ENCODE measurements at regions not wholly inside any gene's neighbourhood (a gene's known extent, or its start where the extent isn't known, plus 50 kb on each side); places are given as distances from the start of the nearest gene placed in this dataset.
"Not testable (repeated sequence)": the region's sequence is repeated elsewhere in the genome, so short reads cannot be mapped to it uniquely, and the experiment has no call there.

DNA sequence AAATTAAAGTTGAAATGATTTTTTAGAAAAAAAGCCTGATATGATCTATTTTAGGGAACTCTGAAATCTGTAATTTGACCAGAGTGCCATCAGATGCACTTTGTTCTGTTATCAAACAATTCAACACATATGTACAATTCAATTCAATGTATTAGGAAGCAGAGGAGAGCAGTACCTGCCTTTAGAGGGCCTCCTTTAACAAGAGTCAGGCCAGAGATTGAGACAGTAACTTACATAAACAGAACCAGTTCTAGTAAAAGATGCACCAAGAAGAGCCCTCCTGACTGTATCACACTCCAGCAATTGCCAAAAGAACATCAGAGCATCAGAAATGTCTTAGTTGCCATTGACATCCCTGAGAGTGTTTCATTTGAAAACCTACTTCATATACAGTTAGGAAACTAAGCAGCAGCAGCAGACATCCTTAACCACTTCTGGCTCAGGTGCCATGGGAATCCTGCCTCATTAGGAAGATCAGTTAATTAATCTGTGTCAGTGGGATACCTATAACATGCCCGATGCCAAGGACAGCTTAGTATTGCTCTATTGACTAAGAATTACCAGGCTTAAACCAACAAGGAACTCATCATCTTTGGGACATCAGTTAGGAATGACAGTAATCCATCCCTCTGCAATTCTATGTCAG lies 1222.6 kb upstream of the LRRN3 start:
- TF ChIP-seq CTCF (conservative IDR thresholded peaks at IDR 0.05), result peak; percentile 45; the same call in 1 of the 2 replicates
- no peak overlapping the region for H3K27ac ChIP-seq

- no peak for TF ChIP-seq CTCF (conservative IDR thresholded peaks at IDR 0.05)
These were observed 1217.6 kb upstream of the LRRN3 start for GRCh38 chr7:109873296-109873695.

DNA sequence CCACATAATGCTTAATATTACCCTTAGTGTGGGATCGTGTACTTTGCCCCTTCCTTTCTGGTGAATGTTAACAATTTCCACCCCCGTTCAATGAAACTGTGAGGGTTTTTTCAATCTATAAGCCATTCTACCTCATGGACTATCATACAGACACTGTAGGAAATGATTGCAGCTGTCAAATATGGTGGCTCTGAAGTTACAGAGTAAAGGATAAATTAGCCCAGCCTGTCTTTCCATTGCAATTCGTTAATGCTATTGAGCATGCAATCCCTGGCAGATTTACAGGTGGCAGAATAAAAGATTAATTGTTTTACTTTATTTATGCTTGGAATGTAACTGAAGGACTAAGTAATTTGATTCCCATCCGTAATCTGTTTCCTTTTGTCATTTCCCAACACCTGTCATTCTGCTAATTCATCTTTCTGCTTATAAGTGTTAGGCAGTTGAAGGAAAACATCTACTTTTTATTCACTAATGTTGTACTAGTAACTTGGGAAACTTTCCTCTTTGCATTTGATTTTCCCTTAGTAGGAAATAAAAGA lies 1211.6 kb upstream of the LRRN3 start:
- no peak for TF ChIP-seq CTCF (conservative IDR thresholded peaks at IDR 0.05)

More at GRCh38 chr7:109873296-109873695, 1217.6 kb upstream of the LRRN3 start:
- H3K27ac ChIP-seq, result no peak overlapping the region

GRCh38 chr7:109890622-109891021 lies 1200.3 kb upstream of the LRRN3 start:
- no peak overlapping the region for H3K27ac ChIP-seq
- no peak for TF ChIP-seq CTCF (conservative IDR thresholded peaks at IDR 0.05)

More for the DNA sequence above, 1211.6 kb upstream of the LRRN3 start:
- H3K27ac ChIP-seq, result no peak overlapping the region

DNA sequence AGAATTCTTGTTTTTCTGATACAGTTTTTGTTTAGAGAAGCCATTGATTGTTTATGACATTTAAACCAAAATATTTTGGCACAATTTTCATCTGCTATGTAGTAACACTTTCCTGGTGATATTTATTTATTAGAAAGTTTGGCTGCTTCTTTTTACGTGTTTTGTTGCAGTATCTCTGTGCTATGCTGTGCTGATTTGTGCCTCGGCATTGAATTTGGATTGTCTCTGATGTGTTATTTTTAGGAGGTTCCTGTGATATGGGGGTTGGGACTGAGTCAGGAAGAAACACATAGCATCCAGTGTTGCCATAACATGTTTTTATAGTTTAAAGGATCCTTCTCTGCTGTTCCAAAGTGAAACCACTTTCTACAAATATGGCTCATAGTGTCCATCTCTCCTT lies 1197.7 kb upstream of the LRRN3 start:
- no peak overlapping the region for H3K27ac ChIP-seq
- TF ChIP-seq CTCF (conservative IDR thresholded peaks at IDR 0.05), result no peak

- no peak overlapping the region for H3K27ac ChIP-seq
These were observed 1195.4 kb upstream of the LRRN3 start for GRCh38 chr7:109895536-109895935.

GRCh38 chr7:109901926-109902325 lies 1189.0 kb upstream of the LRRN3 start:
- H3K27ac ChIP-seq, result no peak overlapping the region
- TF ChIP-seq CTCF (conservative IDR thresholded peaks at IDR 0.05), result no peak

More at GRCh38 chr7:109895536-109895935, 1195.4 kb upstream of the LRRN3 start:
- TF ChIP-seq CTCF (conservative IDR thresholded peaks at IDR 0.05), result no peak

GRCh38 chr7:109905368-109906065 lies 1185.4 kb upstream of the LRRN3 start:
- H3K27ac ChIP-seq, result not testable (repeated sequence)

All from VCaP (cell line).